Endodermal cell (in vitro differentiated cells): ENCODE measurements at regions not wholly inside any gene's neighbourhood (a gene's known extent, or its start where the extent isn't known, plus 50 kb on each side); places are given as distances from the start of the nearest gene placed in this dataset.

ENCODE experiments used
- DNase-seq: peaks from one replicate; pipeline ENCODE4 v3.0.0-alpha.2; 2017
- H3K27ac ChIP-seq: 2 replicates; pipeline ENCODE4 v1.5.1; 2013; ENCODE audit warnings: mild to moderate bottlenecking, low read depth, low read length, moderate library complexity
- H3K27me3 ChIP-seq: 2 replicates; pipeline ENCODE4 v1.6.1; 2013; ENCODE audit warnings: mild to moderate bottlenecking, low read length, moderate library complexity; ENCODE audit not compliant: insufficient read depth, control insufficient read depth, poor library complexity, severe bottlenecking
- H3K36me3 ChIP-seq: 2 replicates; pipeline ENCODE4 v1.7.0; 2013; ENCODE audit warnings: mild to moderate bottlenecking, low read length, moderate library complexity; ENCODE audit not compliant: control insufficient read depth, insufficient read depth
- H3K4me1 ChIP-seq: one replicate; pipeline ENCODE4 v1.7.0; 2013; ENCODE audit warnings: low read length; ENCODE audit not compliant: control insufficient read depth, insufficient read depth
- H3K4me3 ChIP-seq: 2 replicates; pipeline ENCODE4 v1.5.1; 2013; ENCODE audit warnings: mild to moderate bottlenecking, low read length, moderate library complexity
- H3K9ac ChIP-seq: 2 replicates; pipeline ENCODE4 v1.6.1; 2013; ENCODE audit warnings: mild to moderate bottlenecking, low read length, moderate library complexity; ENCODE audit not compliant: poor library complexity, severe bottlenecking; ENCODE audit errors: extremely low read depth
- H3K9me3 ChIP-seq: 2 replicates; pipeline ENCODE4 v1.6.1; 2013; ENCODE audit warnings: mild to moderate bottlenecking, low read length, moderate library complexity; ENCODE audit not compliant: control insufficient read depth
- H3K27ac Mint-ChIP-seq: 2 replicates; pipeline ENCODE4 v1.8.0; 2020; ENCODE audit warnings: mixed read lengths
- H3K27me3 Mint-ChIP-seq: 2 replicates; pipeline ENCODE4 v1.8.0; 2021; ENCODE audit warnings: mild to moderate bottlenecking, mixed read lengths; ENCODE audit not compliant: insufficient read depth
- H3K36me3 Mint-ChIP-seq: 2 replicates; pipeline ENCODE4 v1.8.0; 2020; ENCODE audit warnings: low read depth, mixed read lengths
- H3K4me1 Mint-ChIP-seq: 2 replicates; pipeline ENCODE4 v1.8.0; 2020; ENCODE audit warnings: mixed read lengths
- H3K4me3 Mint-ChIP-seq: 2 replicates; pipeline ENCODE4 v1.8.0; 2020; ENCODE audit warnings: mild to moderate bottlenecking, moderate library complexity, mixed read lengths
- H3K9me3 Mint-ChIP-seq: 2 replicates; pipeline ENCODE4 v1.8.0; 2020; ENCODE audit warnings: mild to moderate bottlenecking, mixed read lengths
- WGBS, 2 experiments: methylation state at CpG; one replicate each; pipeline versions ENCODE4 v1.1.5 to v1.1.7; 2013; ENCODE audit warnings: missing lambda C conversion rate in 2 of 2, mixed read lengths in 1 of 2; ENCODE audit not compliant: insufficient coverage in 1 of 2, insufficient read length in 1 of 2; 5-methylcytosine and 5-hydroxymethylcytosine counted together
- TF ChIP-seq, protein P1 (sequence below): fragments of 200-600 bp; sonication (generic); conservative IDR thresholded peaks from 2 replicates; pipeline ENCODE4 v1.5.0; 2021; ENCODE audit warnings: antibody characterized with exemption, mild to moderate bottlenecking

DNA sequence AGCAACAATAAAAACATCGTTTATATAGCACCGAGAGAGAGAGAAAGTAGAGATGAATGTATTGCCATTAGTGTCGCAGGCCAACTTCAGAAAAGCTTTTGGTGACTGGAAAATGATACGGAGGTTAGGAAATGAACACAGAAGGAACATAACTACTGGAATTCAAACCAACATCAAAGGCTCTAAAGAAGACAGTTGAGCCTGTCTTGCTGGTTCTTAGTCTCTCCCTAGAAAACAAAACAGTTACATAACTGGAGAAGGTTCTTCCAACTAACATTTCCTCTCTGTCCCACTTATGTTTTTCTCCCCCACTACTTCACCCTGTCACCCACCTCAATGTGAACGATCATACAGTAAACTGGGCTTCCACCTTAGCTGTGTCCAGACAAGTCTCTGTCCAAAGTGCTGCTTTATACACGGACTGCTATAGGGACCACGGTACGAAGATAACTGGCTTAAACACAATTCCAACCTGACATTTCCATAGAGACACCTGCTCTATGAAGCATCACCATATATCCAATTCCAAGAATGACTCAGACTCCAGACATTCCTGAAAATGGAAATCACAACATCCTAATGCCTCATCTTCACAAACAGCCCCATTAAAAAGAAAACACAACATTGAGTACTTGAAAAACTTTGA is 85.2 kb upstream of the ARHGAP32 start:
- no peak overlapping the region for H3K9ac ChIP-seq
- DNase-seq, result no peak
- H3K36me3 ChIP-seq, result no peaks in the 10 kb centered on the region

DNA sequence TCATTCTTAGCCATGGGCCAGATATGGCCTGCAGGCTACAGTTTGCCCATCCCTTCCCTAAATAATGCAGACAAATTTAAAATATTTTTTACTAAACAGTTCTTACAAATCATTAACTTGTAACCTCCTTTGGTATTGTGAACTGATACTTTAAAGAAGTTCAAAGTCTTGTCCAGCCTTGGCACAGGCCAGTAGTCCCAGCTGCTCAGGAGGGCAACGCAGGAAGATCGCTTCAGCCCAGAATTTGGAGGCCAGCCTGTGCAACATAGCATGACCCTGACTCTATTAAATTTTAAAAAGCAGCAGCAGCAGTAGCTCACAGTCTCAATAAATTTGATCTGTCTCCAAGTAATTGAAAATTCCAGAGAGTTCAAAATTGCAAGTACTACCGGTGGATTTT is 83.7 kb upstream of the ARHGAP32 start:
- 93% methylated on average over 3 of the region's 3 CpGs; no CpG with 5 or more reads in 1 of the 2 experiments for WGBS, 2 experiments
- DNase-seq, result no peak
- TF ChIP-seq, protein P1, sequence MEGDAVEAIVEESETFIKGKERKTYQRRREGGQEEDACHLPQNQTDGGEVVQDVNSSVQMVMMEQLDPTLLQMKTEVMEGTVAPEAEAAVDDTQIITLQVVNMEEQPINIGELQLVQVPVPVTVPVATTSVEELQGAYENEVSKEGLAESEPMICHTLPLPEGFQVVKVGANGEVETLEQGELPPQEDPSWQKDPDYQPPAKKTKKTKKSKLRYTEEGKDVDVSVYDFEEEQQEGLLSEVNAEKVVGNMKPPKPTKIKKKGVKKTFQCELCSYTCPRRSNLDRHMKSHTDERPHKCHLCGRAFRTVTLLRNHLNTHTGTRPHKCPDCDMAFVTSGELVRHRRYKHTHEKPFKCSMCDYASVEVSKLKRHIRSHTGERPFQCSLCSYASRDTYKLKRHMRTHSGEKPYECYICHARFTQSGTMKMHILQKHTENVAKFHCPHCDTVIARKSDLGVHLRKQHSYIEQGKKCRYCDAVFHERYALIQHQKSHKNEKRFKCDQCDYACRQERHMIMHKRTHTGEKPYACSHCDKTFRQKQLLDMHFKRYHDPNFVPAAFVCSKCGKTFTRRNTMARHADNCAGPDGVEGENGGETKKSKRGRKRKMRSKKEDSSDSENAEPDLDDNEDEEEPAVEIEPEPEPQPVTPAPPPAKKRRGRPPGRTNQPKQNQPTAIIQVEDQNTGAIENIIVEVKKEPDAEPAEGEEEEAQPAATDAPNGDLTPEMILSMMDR, result no peak
- Histone ChIP-seq H3K36me3 (no peaks in the 10 kb centered on the region), H3K4me1 (peaks cover 2% of the 10 kb centered on the region), H3K9ac (no peak overlapping the region), H3K27ac (no peak overlapping the region), H3K27me3 (peaks cover 9% of the 10 kb centered on the region), H3K4me3 (no peak overlapping the region), H3K9me3 (no peaks in the 10 kb centered on the region)
- H3K36me3 Mint-ChIP-seq, result no peaks in the 10 kb centered on the region
- H3K4me1 Mint-ChIP-seq, result peaks cover 50% of the 10 kb centered on the region
- H3K9me3 Mint-ChIP-seq, result no peaks in the 10 kb centered on the region
- no peak overlapping the region for H3K27ac Mint-ChIP-seq
- H3K4me3 Mint-ChIP-seq, result no peak overlapping the region
- peaks cover 26% of the 10 kb centered on the region for H3K27me3 Mint-ChIP-seq

More for the DNA sequence above, 85.2 kb upstream of the ARHGAP32 start:
- peaks cover 48% of the 10 kb centered on the region for H3K4me1 Mint-ChIP-seq
- peak overlapping the region; percentile 74 for H3K4me3 Mint-ChIP-seq
- H3K27ac ChIP-seq, result no peak overlapping the region
- peaks cover 9% of the 10 kb centered on the region for H3K27me3 ChIP-seq
- H3K27me3 Mint-ChIP-seq, result peaks cover 34% of the 10 kb centered on the region
- peak overlapping the region; percentile 90 for H3K4me3 ChIP-seq
- 84 to 87% methylated on average over 7 to 8 of the region's 8 CpGs for WGBS, 2 experiments
- no peak overlapping the region for H3K27ac Mint-ChIP-seq
- H3K4me1 ChIP-seq, result peaks cover 2% of the 10 kb centered on the region
- H3K9me3 ChIP-seq, result no peaks in the 10 kb centered on the region
- TF ChIP-seq, protein P1, result no peak
- no peaks in the 10 kb centered on the region for H3K9me3 Mint-ChIP-seq
- no peaks in the 10 kb centered on the region for H3K36me3 Mint-ChIP-seq

DNA sequence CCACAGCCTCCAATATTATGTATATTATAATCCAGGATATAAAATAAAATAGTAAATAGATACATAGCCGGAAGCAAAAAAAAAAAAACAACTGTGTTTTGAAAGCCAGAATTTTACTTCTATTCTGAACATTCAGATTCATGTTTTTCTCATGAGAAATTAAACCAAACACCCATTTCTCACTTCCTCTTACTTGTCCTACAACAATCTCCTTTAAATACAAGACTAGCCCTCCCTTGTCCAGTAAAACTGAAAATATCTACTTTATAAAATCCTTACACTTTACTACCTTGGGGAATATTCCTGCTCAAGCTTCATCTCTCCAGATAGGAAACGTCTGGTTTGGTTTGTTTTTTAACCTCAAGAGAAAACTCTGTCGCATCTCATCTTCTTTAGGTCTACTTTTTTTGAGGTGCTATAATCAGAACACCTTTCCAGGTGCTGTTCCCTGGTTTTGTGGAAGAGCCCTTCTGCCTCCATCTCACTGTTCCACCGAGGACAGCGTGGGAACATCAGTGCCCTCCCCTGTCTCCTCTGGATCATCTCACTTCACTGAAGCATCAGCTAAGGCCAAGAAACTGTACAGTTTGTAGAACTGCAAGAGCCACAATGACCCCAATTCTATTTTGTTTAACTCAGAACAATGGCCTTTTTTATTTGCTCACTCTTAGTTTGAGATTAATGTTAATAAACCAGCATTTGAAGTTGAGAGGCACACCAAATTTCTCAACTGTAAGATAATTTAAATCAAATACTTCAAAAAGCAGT is 82.0 kb upstream of the ARHGAP32 start:
- no peak for DNase-seq
- no peak overlapping the region for H3K4me3 ChIP-seq
- TF ChIP-seq, protein P1, result no peak
- H3K9me3 ChIP-seq, result no peaks in the 10 kb centered on the region
- H3K27me3 ChIP-seq, result no peaks in the 10 kb centered on the region
- no peak overlapping the region for H3K9ac ChIP-seq
- no peak overlapping the region for H3K27ac ChIP-seq
- Mint-ChIP-seq H3K27ac (no peak overlapping the region), H3K36me3 (peaks cover 4% of the 10 kb centered on the region), H3K27me3 (peaks cover 16% of the 10 kb centered on the region), H3K4me3 (no peak overlapping the region), H3K9me3 (no peaks in the 10 kb centered on the region), H3K4me1 (peaks cover 46% of the 10 kb centered on the region)
- no peaks in the 10 kb centered on the region for H3K36me3 ChIP-seq
- WGBS, 2 experiments, result 93 to 97% methylated on average over 3 to 5 of the region's 5 CpGs
- H3K4me1 ChIP-seq, result peaks cover 2% of the 10 kb centered on the region
